GM19240 (cell line): ENCODE measurements at regions not wholly inside any gene's neighbourhood (a gene's known extent, or its start where the extent isn't known, plus 50 kb on each side); places are given as distances from the start of the nearest gene placed in this dataset.

Source experiments
- DNase-seq: peaks from one replicate; pipeline ENCODE4 v3.0.0; 2011; ENCODE audit warnings: low spot score; ENCODE audit not compliant: insufficient read length

- no peak for DNase-seq
Observed at GRCh38 chr7:81367326-81367931, 402.4 kb downstream of the HGF start.

DNA sequence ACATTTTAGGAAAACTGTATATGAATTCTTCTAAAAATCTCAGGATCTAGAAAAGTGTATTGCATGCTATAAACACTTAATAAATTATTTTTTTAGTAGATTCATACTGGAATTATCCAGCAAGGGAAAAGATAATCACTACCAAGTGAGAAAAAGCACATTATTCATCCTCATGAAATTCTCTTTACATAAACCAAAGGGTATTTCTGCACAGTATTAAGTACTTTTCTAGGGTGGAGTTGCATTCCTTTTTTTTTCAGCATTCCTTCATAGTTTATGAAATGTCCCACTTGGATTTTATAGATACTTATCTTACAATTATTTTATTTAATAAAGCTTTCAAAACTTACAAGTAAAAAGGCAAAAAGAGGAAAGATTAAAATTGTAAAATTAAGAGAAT is 403.3 kb downstream of the HGF start:
- DNase-seq: no peak

GRCh38 chr7:81361769-81362312 is 408.0 kb downstream of the HGF start:
- DNase-seq: no peak

- DNase-seq: no peak
Observed at GRCh38 chr7:81355911-81356310, 413.9 kb downstream of the HGF start.

GRCh38 chr7:81349044-81349443 is 420.8 kb downstream of the HGF start:
- DNase-seq: no peak

DNA sequence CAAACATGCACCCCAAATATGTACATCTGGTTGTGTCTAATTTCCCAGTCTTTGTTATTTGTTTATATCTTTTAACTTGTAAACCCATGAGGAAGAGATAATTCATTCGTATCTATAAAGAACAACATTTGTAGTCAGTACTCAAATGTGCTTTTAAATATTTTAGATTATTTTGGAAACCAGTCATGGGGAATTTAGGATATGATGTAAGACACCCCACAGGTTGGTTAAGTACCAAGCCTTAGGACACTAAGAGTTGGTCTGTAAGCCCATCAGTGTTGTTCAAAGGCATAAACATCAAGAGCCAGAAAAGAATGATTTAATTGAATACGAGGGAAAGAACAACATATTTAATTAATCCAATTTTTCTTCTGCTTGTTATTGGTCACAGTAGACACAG is 421.1 kb upstream of the SEMA3C start:
- DNase-seq: no peak

DNA sequence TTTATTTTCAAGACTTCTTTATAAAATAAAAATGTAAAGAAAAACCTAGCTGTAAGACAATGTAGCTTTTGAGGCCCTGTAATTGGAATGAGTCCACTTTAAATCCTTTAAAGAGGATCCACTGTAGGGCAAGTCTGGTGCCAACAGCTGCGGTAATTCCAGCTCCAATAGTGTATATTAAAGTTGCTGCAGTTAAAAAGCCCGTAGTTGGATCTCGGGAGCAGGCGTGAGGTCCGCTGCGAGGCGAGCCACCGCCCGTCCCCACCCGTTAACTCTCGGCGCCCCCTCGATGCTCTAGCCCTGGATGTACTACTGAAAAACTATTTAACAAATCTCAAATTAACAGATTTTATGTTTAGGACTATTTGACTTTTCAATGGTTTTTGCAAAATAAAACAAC is 414.7 kb upstream of the SEMA3C start:
- DNase-seq: no peak

GRCh38 chr7:81333004-81333403 is 414.2 kb upstream of the SEMA3C start:
- DNase-seq: no peak

DNA sequence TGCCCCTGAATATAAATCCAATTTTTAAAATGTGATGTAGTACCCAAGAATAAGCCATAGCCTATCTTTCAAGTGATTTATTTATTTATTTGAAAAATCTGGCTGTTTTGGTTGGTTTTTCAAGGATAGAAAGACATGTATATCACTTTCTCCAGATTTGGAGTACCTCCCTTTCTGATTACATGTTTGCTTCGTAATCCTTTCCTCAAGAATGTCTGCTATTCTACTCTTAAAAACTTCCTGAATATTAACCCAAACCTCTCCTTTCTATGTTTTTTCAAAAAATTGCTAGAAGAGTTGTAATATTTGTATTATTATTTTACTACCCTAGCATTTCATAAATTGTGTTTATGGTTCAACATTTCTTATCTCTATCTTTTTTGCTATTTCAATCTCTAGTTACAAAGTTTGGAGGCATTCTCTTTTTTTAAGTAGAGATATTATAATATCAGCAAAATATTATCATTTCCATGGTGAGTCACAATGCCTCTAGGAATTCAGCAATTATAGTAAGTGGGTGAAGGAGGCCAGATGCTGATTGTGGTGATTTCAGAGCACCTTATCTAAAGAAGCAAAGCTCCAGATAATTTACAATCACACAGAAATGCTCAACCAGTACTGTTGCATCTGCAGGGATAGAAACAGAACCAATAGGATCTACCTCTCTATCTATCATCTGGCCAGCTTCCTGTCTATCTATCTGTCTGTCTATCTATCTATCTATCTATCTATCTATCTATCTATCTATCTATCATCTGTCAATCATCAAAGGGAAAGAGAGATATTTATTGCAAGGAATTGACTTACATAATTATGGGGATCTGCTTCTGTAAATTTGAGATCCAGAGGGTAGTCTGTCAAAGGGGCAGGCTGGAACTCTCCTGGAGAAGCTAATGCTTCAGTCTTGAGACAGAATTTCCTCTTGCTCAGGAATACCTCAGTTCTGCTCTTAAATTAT is 412.5 kb upstream of the SEMA3C start:
- DNase-seq: no peak

DNA sequence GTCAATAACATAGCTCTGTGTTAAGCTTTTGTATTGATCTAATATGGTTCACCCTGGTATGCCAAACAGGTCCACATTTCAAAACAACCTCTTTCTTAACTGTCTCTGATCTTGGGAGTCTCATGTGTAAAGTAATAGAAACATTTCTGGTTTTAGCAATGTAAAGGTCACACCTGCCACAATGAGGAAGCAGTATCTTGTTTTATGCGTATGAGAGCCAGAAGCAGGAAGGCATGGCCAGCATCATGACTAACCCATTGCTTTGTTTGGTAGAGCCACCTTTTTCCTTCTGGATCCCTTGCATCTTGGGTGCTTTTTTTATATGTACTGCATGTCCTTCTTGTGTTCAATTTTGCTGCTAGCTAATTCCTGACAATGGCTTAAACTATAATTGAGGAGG is 411.3 kb upstream of the SEMA3C start:
- DNase-seq: no peak

GRCh38 chr7:81327468-81328266 is 408.8 kb upstream of the SEMA3C start:
- DNase-seq: no peak

DNA sequence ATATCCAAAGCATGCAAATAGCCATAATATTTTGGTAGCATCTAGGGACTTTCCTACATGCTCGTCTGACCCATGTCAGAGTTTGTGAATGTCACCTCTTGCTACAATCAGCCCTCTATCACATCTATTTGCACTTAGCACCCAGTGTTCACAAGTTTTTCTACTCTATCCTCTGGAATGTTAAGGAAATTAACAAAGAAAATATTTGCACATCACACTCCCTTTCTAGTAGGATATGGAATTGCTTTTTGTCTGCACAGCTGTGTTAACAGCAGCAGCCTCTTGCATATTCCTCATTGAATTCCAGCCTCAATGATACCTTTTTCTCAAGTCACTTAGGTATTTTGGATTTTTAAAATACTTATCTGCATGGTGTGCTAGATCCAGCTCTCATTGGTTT is 403.1 kb upstream of the SEMA3C start:
- no peak for DNase-seq

DNA sequence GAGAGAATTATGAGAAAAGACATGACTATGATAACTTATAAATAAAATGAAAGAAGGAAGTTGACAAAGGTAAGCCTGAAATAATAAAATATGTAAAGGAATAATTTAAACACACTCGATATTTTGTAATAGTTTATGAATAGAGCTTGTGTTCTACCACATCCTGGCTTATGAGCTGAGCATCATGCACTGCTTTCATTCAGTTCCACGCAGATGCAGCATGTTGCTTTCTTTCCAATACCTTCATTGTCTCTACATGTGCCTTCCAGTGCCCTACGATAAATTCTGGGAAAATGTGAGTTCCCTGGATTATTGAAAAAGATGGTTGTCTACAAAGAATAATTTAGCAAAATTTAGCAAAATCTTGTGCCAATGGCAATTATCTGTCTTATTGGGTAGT is 398.9 kb upstream of the SEMA3C start:
- no peak for DNase-seq

GRCh38 chr7:81308643-81309322 is 389.9 kb upstream of the SEMA3C start:
- no peak for DNase-seq

GRCh38 chr7:81301815-81302214 is 383.0 kb upstream of the SEMA3C start:
- no peak for DNase-seq

- no peak for DNase-seq
Observed at GRCh38 chr7:81300753-81301152, 381.9 kb upstream of the SEMA3C start.

DNA sequence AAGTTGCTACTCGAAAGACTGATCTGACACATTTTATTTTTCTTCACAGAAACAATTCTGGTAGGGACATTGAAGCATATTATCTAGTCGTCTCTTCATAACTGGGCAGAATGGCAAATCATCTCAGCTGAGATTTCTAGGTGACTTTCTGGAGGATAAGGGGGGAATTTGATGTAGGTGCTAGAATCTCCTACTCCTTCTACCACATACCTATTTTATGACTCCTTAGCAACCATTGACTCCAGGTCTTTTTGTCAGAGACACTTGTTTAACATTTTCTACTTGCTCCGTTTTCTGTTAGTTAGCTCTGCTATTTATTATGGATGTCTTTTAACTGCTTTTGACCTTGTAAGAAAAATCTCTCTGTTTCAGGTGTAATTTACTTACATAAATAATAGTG is 380.9 kb upstream of the SEMA3C start:
- no peak for DNase-seq

GRCh38 chr7:81298951-81299666 is 380.3 kb upstream of the SEMA3C start:
- no peak for DNase-seq

GRCh38 chr7:81297317-81297716 is 378.5 kb upstream of the SEMA3C start:
- DNase-seq: no peak

GRCh38 chr7:81296726-81297125 is 377.9 kb upstream of the SEMA3C start:
- DNase-seq: no peak
